Caco-2 (cell line): ENCODE measurements at regions not wholly inside any gene's neighbourhood (a gene's known extent, or its start where the extent isn't known, plus 50 kb on each side); places are given as distances from the start of the nearest gene placed in this dataset.

Experiments used
- BruUV-seq: library from RNA; stranded (reverse); fragments of 400-500 nt; replicated peaks from 2 replicates; lab custom pipeline; 2021; lab: Mats Ljungman, UMichigan
- CTCF ChIA-PET: fragments of 300-600 bp; sonication (Branson Sonifier 250); formaldehyde crosslinking; loops from one replicate; lab custom pipeline; 2022; ENCODE audit warnings: antibody characterized with exemption; lab: Charles Lee
- POLR2A ChIA-PET: fragments of 300-600 bp; sonication (Branson Sonifier 250); formaldehyde crosslinking; loops from one replicate; lab custom pipeline; 2022; ENCODE audit warnings: antibody characterized with exemption; lab: Charles Lee
- DNase-seq, 2 experiments: peaks; one replicate each; pipeline versions ENCODE4 v3.0.0 to v3.0.0-alpha.2; 2020 to 2022
- H3K27me3 ChIP-seq: replicated peaks from 2 replicates; pipeline ENCODE4 v1.6.0; 2011; ENCODE audit warnings: low read length; ENCODE audit not compliant: control insufficient read depth, insufficient read depth
- H3K36me3 ChIP-seq: 2 replicates; pipeline ENCODE4 v1.5.1; 2011; ENCODE audit warnings: low read length; ENCODE audit not compliant: control insufficient read depth, insufficient read depth
- H3K4me1 ChIP-seq: fragments of 250-450 bp; sonication (Bioruptor Pico); 2 replicates; pipeline ENCODE4 v1.5.1; 2020; ENCODE audit warnings: mild to moderate bottlenecking
- H3K4me3 ChIP-seq: 2 replicates; pipeline ENCODE4 v1.5.1; 2011; ENCODE audit warnings: low read depth, mild to moderate bottlenecking, control low read depth, low read length
- H3K9me3 ChIP-seq: fragments of 250-450 bp; sonication (Bioruptor Pico); 2 replicates; pipeline ENCODE4 v1.5.1; 2020; ENCODE audit warnings: mild to moderate bottlenecking, moderate library complexity
- H3K27ac Mint-ChIP-seq: one replicate; pipeline ENCODE4 v1.8.0; 2022; ENCODE audit warnings: mixed read lengths; ENCODE audit not compliant: unreplicated experiment
- H3K27me3 Mint-ChIP-seq: one replicate; pipeline ENCODE4 v1.8.0; 2022; ENCODE audit warnings: mixed read lengths; ENCODE audit not compliant: insufficient read depth, unreplicated experiment
- H3K36me3 Mint-ChIP-seq: one replicate; pipeline ENCODE4 v1.8.0; 2022; ENCODE audit warnings: mild to moderate bottlenecking, mixed read lengths; ENCODE audit not compliant: insufficient read depth, unreplicated experiment
- H3K4me1 Mint-ChIP-seq: one replicate; pipeline ENCODE4 v1.8.0; 2022; ENCODE audit warnings: low read depth, mixed read lengths; ENCODE audit not compliant: unreplicated experiment
- H3K4me3 Mint-ChIP-seq: one replicate; pipeline ENCODE4 v1.8.0; 2022; ENCODE audit warnings: mild to moderate bottlenecking, moderate library complexity, mixed read lengths; ENCODE audit not compliant: unreplicated experiment
- H3K9me3 Mint-ChIP-seq: one replicate; pipeline ENCODE4 v1.8.0; 2022; ENCODE audit warnings: mixed read lengths; ENCODE audit not compliant: unreplicated experiment
- intact Hi-C: fragments of 100-400 bp; cut with micrococcal nuclease; formaldehyde crosslinking; loops from one replicate; pipeline ENCODE4 v1.10.0; 2022; ENCODE audit not compliant: unreplicated experiment
- TF ChIP-seq, protein P1 (sequence below), 2 experiments: fragments of 200-600 bp in 1 of 2; IDR thresholded peaks; 1 replicate in 1 of 2; 2 replicates in 1 of 2; pipeline versions ENCODE4 v1.5.1 to v1.8.0; 2011 to 2022; ENCODE audit warnings: antibody characterized with exemption in 1 of 2, control low read depth in 1 of 2, inconsistent platforms in 1 of 2, low read depth in 1 of 2, low read length in 1 of 2, mild to moderate bottlenecking in 1 of 2, moderate library complexity in 1 of 2; ENCODE audit not compliant: insufficient read depth in 1 of 2, severe bottlenecking in 1 of 2, unreplicated experiment in 1 of 2

GRCh38 chr13:31675440-31675953 lies 63.8 kb upstream of the RXFP2 start:
- H3K9me3 ChIP-seq: no peaks in the 10 kb centered on the region
- no peak for DNase-seq
- H3K36me3 Mint-ChIP-seq: no peaks in the 10 kb centered on the region
- no TSS peak for BruUV-seq
- ChIA-PET POLR2A (no interaction called here), CTCF (no interaction called here)
- H3K27me3 ChIP-seq: no peaks in the 10 kb centered on the region
- peaks cover 9% of the 10 kb centered on the region for H3K27me3 Mint-ChIP-seq
- TF ChIP-seq, protein P1, sequence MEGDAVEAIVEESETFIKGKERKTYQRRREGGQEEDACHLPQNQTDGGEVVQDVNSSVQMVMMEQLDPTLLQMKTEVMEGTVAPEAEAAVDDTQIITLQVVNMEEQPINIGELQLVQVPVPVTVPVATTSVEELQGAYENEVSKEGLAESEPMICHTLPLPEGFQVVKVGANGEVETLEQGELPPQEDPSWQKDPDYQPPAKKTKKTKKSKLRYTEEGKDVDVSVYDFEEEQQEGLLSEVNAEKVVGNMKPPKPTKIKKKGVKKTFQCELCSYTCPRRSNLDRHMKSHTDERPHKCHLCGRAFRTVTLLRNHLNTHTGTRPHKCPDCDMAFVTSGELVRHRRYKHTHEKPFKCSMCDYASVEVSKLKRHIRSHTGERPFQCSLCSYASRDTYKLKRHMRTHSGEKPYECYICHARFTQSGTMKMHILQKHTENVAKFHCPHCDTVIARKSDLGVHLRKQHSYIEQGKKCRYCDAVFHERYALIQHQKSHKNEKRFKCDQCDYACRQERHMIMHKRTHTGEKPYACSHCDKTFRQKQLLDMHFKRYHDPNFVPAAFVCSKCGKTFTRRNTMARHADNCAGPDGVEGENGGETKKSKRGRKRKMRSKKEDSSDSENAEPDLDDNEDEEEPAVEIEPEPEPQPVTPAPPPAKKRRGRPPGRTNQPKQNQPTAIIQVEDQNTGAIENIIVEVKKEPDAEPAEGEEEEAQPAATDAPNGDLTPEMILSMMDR (IDR thresholded peaks at IDR 0.05; ENCODE audit: insufficient read depth in 1 of 2, low read depth in 1 of 2, low read length in 1 of 2, severe bottlenecking in 1 of 2, unreplicated experiment in 1 of 2): no peak
- H3K4me1 ChIP-seq: no peaks in the 10 kb centered on the region
- no peaks in the 10 kb centered on the region for H3K36me3 ChIP-seq
- no peaks in the 10 kb centered on the region for H3K4me1 Mint-ChIP-seq
- no peak overlapping the region for H3K4me3 ChIP-seq
- H3K27ac Mint-ChIP-seq: no peak overlapping the region
- no peaks in the 10 kb centered on the region for H3K9me3 Mint-ChIP-seq
- intact Hi-C loops: no loop called here
- no peak overlapping the region for H3K4me3 Mint-ChIP-seq

- no peak overlapping the region for H3K27ac Mint-ChIP-seq
- DNase-seq: no peak
- intact Hi-C loops: no loop called here
- no peaks in the 10 kb centered on the region for H3K36me3 Mint-ChIP-seq
- H3K36me3 ChIP-seq: no peaks in the 10 kb centered on the region
- CTCF ChIA-PET: no interaction called here
- no peaks in the 10 kb centered on the region for H3K4me1 Mint-ChIP-seq
- H3K9me3 ChIP-seq: no peaks in the 10 kb centered on the region
- TF ChIP-seq, protein P1 (IDR thresholded peaks at IDR 0.05; ENCODE audit: insufficient read depth in 1 of 2, low read depth in 1 of 2, low read length in 1 of 2, severe bottlenecking in 1 of 2, unreplicated experiment in 1 of 2): no peak
- H3K9me3 Mint-ChIP-seq: no peaks in the 10 kb centered on the region
- H3K4me3 Mint-ChIP-seq: no peak overlapping the region
- no TSS peak for BruUV-seq
- H3K27me3 Mint-ChIP-seq: peaks cover 10% of the 10 kb centered on the region
- no peak overlapping the region for H3K4me3 ChIP-seq
- no peaks in the 10 kb centered on the region for H3K4me1 ChIP-seq
- POLR2A ChIA-PET: no interaction called here
- H3K27me3 ChIP-seq: no peaks in the 10 kb centered on the region
Observed at GRCh38 chr13:31681133-31681532, 58.2 kb upstream of the RXFP2 start.

GRCh38 chr13:31684466-31684865 lies 54.9 kb upstream of the RXFP2 start:
- Histone ChIP-seq H3K9me3 (no peaks in the 10 kb centered on the region), H3K4me1 (no peaks in the 10 kb centered on the region), H3K27me3 (no peaks in the 10 kb centered on the region), H3K36me3 (no peaks in the 10 kb centered on the region), H3K4me3 (no peak overlapping the region)
- ChIA-PET POLR2A (no interaction called here), CTCF (no interaction called here)
- no peaks in the 10 kb centered on the region for H3K4me1 Mint-ChIP-seq
- no peak overlapping the region for H3K27ac Mint-ChIP-seq
- intact Hi-C loops: no loop called here
- BruUV-seq: no TSS peak
- no peak for DNase-seq
- peaks cover 4% of the 10 kb centered on the region for H3K9me3 Mint-ChIP-seq
- H3K27me3 Mint-ChIP-seq: peaks cover 5% of the 10 kb centered on the region
- no peaks in the 10 kb centered on the region for H3K36me3 Mint-ChIP-seq
- TF ChIP-seq, protein P1 (IDR thresholded peaks at IDR 0.05; ENCODE audit: insufficient read depth in 1 of 2, low read depth in 1 of 2, low read length in 1 of 2, severe bottlenecking in 1 of 2, unreplicated experiment in 1 of 2): no peak
- H3K4me3 Mint-ChIP-seq: no peak overlapping the region
